ENCODE measurements at regions not wholly inside any gene's neighbourhood (a gene's known extent, or its start where the extent isn't known, plus 50 kb on each side); places are given as distances from the start of the nearest gene placed in this dataset.
A peak's percentile ranks its signal among the peaks of the same experiment; 100 is the strongest.

GRCh38 chr9:34896112-34896511, 62.0 kb upstream of the PHF24 start:
- Histone ChIP-seq H3K27me3 (replicated peaks; ENCODE audit: insufficient read depth, low read length) (no peaks in the 10 kb centered on the region), H3K79me2 (ENCODE audit: low read length) (no peaks in the 10 kb centered on the region), H3K36me3 (replicated peaks; ENCODE audit: insufficient read depth, low read length) (no peaks in the 10 kb centered on the region), H3K9me3 (replicated peaks; ENCODE audit: insufficient read depth, low read length) (no peaks in the 10 kb centered on the region), H3K9me2 (replicated peaks; ENCODE audit: insufficient read depth, low read length) (no peaks in the 10 kb centered on the region), H4K20me1 (ENCODE audit: insufficient read depth, low read length) (no peaks in the 10 kb centered on the region), H3F3A (ENCODE audit: insufficient read depth, low read length) (no peaks in the 10 kb centered on the region), H3K9ac (ENCODE audit: low read length) (no peak overlapping the region), H2AFZ (ENCODE audit: low read length) (no peak overlapping the region), H3K4me2 (ENCODE audit: low read depth, low read length) (no peak overlapping the region), H3K27ac (ENCODE audit: low read length) (no peak overlapping the region), H3K4me3 (ENCODE audit: low read length) (no peak overlapping the region), H3K4me1 (ENCODE audit: low read length) (no peaks in the 10 kb centered on the region)
- no peak for DNase-seq
- no peak for TF ChIP-seq EZH2 (optimal IDR thresholded peaks at IDR 0.05; ENCODE audit: low read depth, low read length)
- peak; percentile 14; the same call in 1 of the 2 replicates for TF ChIP-seq CTCF (IDR thresholded peaks at IDR 0.05; ENCODE audit: low read length)

- H3F3A ChIP-seq (ENCODE audit: insufficient read depth, low read length), result no peaks in the 10 kb centered on the region
- H3K4me2 ChIP-seq (ENCODE audit: low read depth, low read length), result no peak overlapping the region
- no peaks in the 10 kb centered on the region for H3K9me2 ChIP-seq (replicated peaks; ENCODE audit: insufficient read depth, low read length)
- H2AFZ ChIP-seq (ENCODE audit: low read length), result no peak overlapping the region
- no peak overlapping the region for H3K9ac ChIP-seq (ENCODE audit: low read length)
- H3K36me3 ChIP-seq (replicated peaks; ENCODE audit: insufficient read depth, low read length), result no peaks in the 10 kb centered on the region
- no peaks in the 10 kb centered on the region for H4K20me1 ChIP-seq (ENCODE audit: insufficient read depth, low read length)
- no peak for DNase-seq
- no peak overlapping the region for H3K4me3 ChIP-seq (ENCODE audit: low read length)
- no peak overlapping the region for H3K27ac ChIP-seq (ENCODE audit: low read length)
- no peak for TF ChIP-seq EZH2 (optimal IDR thresholded peaks at IDR 0.05; ENCODE audit: low read depth, low read length)
- no peak for TF ChIP-seq CTCF (IDR thresholded peaks at IDR 0.05; ENCODE audit: low read length)
- TF ChIP-seq EZH2phosphoT487 (IDR thresholded peaks at IDR 0.05; ENCODE audit: low read length), result no peak
- no peaks in the 10 kb centered on the region for H3K79me2 ChIP-seq (ENCODE audit: low read length)
- no peaks in the 10 kb centered on the region for H3K27me3 ChIP-seq (replicated peaks; ENCODE audit: insufficient read depth, low read length)
- H3K9me3 ChIP-seq (replicated peaks; ENCODE audit: insufficient read depth, low read length), result no peaks in the 10 kb centered on the region
- H3K4me1 ChIP-seq (ENCODE audit: low read length), result no peaks in the 10 kb centered on the region
Measured at GRCh38 chr9:34892886-34893285, 65.2 kb upstream of the PHF24 start.

GRCh38 chr9:34891386-34891785, 66.7 kb upstream of the PHF24 start:
- H3K9me3 ChIP-seq (replicated peaks; ENCODE audit: insufficient read depth, low read length), result no peaks in the 10 kb centered on the region
- no peak overlapping the region for H3K9ac ChIP-seq (ENCODE audit: low read length)
- H3K4me2 ChIP-seq (ENCODE audit: low read depth, low read length), result no peak overlapping the region
- no peaks in the 10 kb centered on the region for H3K36me3 ChIP-seq (replicated peaks; ENCODE audit: insufficient read depth, low read length)
- H3K4me1 ChIP-seq (ENCODE audit: low read length), result no peaks in the 10 kb centered on the region
- H3K79me2 ChIP-seq (ENCODE audit: low read length), result no peaks in the 10 kb centered on the region
- H3K27me3 ChIP-seq (replicated peaks; ENCODE audit: insufficient read depth, low read length), result no peaks in the 10 kb centered on the region
- no peaks in the 10 kb centered on the region for H3F3A ChIP-seq (ENCODE audit: insufficient read depth, low read length)
- H4K20me1 ChIP-seq (ENCODE audit: insufficient read depth, low read length), result no peaks in the 10 kb centered on the region
- no peak for DNase-seq
- TF ChIP-seq EZH2phosphoT487 (IDR thresholded peaks at IDR 0.05; ENCODE audit: low read length) (no peak), CTCF (IDR thresholded peaks at IDR 0.05; ENCODE audit: low read length) (no peak), EZH2 (optimal IDR thresholded peaks at IDR 0.05; ENCODE audit: low read depth, low read length) (no peak)
- no peaks in the 10 kb centered on the region for H3K9me2 ChIP-seq (replicated peaks; ENCODE audit: insufficient read depth, low read length)
- no peak overlapping the region for H3K27ac ChIP-seq (ENCODE audit: low read length)
- no peak overlapping the region for H3K4me3 ChIP-seq (ENCODE audit: low read length)
- H2AFZ ChIP-seq (ENCODE audit: low read length), result no peak overlapping the region
